ENCODE measurements at regions not wholly inside any gene's neighbourhood (a gene's known extent, or its start where the extent isn't known, plus 50 kb on each side); places are given as distances from the start of the nearest gene placed in this dataset.

DNA sequence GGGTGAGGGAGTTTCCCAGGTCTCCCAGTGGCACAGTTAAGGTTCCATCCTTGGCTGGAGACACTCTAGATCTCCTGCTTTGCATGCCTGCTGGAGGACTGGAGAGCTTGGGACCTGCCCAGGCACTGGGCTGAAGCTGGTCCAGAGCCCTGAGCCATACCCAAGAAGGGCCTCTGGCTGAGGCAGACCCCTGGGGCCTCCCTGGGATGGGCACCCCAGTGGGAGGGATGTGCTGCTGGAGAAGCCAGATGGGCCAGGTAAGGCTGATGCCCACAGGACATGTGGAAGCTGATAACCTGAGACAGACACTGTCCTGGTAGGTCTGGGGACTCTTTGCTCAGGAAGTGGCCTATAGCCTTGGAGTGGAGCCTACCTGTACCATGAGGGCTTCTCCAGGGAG, 160.7 kb downstream of the TFCP2L1 start:
- TF ChIP-seq EZH2phosphoT487 (IDR thresholded peaks at IDR 0.05; ENCODE audit: low read depth, severe bottlenecking, unreplicated experiment) (no peak), EZH2 (IDR thresholded peaks at IDR 0.05; ENCODE audit: borderline replicate concordance) (no peak)
- TF ChIP-seq, protein P1, sequence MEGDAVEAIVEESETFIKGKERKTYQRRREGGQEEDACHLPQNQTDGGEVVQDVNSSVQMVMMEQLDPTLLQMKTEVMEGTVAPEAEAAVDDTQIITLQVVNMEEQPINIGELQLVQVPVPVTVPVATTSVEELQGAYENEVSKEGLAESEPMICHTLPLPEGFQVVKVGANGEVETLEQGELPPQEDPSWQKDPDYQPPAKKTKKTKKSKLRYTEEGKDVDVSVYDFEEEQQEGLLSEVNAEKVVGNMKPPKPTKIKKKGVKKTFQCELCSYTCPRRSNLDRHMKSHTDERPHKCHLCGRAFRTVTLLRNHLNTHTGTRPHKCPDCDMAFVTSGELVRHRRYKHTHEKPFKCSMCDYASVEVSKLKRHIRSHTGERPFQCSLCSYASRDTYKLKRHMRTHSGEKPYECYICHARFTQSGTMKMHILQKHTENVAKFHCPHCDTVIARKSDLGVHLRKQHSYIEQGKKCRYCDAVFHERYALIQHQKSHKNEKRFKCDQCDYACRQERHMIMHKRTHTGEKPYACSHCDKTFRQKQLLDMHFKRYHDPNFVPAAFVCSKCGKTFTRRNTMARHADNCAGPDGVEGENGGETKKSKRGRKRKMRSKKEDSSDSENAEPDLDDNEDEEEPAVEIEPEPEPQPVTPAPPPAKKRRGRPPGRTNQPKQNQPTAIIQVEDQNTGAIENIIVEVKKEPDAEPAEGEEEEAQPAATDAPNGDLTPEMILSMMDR (IDR thresholded peaks at IDR 0.05; ENCODE audit: poor library complexity): no peak
